Astrocyte (in vitro differentiated cells and primary cell): ENCODE measurements at regions not wholly inside any gene's neighbourhood (a gene's known extent, or its start where the extent isn't known, plus 50 kb on each side); places are given as distances from the start of the nearest gene placed in this dataset.

Experiments used
- DNase-seq: peaks from one replicate; pipeline ENCODE4 v3.0.0-alpha.2; 2010; ENCODE audit warnings: low read depth
- FAIRE-seq: peaks from 2 replicates; lab custom pipeline; 2011; peaks lifted over from hg19 to GRCh38; lab: Jason Lieb, UNC
- H2AFZ ChIP-seq: 2 replicates; pipeline ENCODE4 v1.6.0; 2012; ENCODE audit warnings: low read depth, low read length, inconsistent platforms
- H3K27ac ChIP-seq: 2 replicates; pipeline ENCODE4 v1.5.1; 2011; ENCODE audit warnings: low read depth, low read length, inconsistent platforms
- H3K27me3 ChIP-seq: 2 replicates; pipeline ENCODE4 v1.6.0; 2011; ENCODE audit warnings: low read length, inconsistent platforms; ENCODE audit not compliant: insufficient read depth
- H3K36me3 ChIP-seq: 2 replicates; pipeline ENCODE4 v1.5.1; 2011; ENCODE audit warnings: low read length, inconsistent platforms; ENCODE audit not compliant: insufficient read depth
- H3K4me1 ChIP-seq: 2 replicates; pipeline ENCODE4 v1.5.1; 2011; ENCODE audit warnings: low read length, inconsistent platforms; ENCODE audit not compliant: insufficient read depth
- H3K4me2 ChIP-seq: 2 replicates; pipeline ENCODE4 v1.6.0; 2012; ENCODE audit warnings: low read length, inconsistent platforms
- H3K4me3 ChIP-seq: 2 replicates; pipeline ENCODE4 v1.5.1; 2011; ENCODE audit warnings: low read depth, mild to moderate bottlenecking, low read length, inconsistent platforms; ENCODE audit not compliant: insufficient read depth
- H3K79me2 ChIP-seq: 2 replicates; pipeline ENCODE4 v1.6.0; 2012; ENCODE audit warnings: mild to moderate bottlenecking, low read length, inconsistent platforms; ENCODE audit not compliant: insufficient read depth
- H3K9ac ChIP-seq: 2 replicates; pipeline ENCODE4 v1.6.0; 2012; ENCODE audit warnings: mild to moderate bottlenecking, low read length, inconsistent platforms
- H3K9me3 ChIP-seq: 2 replicates; pipeline ENCODE4 v1.5.1; 2012; ENCODE audit warnings: low read depth, mild to moderate bottlenecking, low read length, inconsistent platforms; ENCODE audit not compliant: insufficient read depth
- H4K20me1 ChIP-seq: 2 replicates; pipeline ENCODE4 v1.6.0; 2012; ENCODE audit warnings: low read length, inconsistent platforms; ENCODE audit not compliant: insufficient read depth
- H3K27ac Mint-ChIP-seq: one replicate; pipeline ENCODE4 v1.8.0; 2021; ENCODE audit warnings: mild to moderate bottlenecking, mixed read lengths; ENCODE audit not compliant: unreplicated experiment
- H3K27me3 Mint-ChIP-seq: one replicate; pipeline ENCODE4 v1.8.0; 2021; ENCODE audit warnings: low read depth, mixed read lengths; ENCODE audit not compliant: unreplicated experiment
- H3K36me3 Mint-ChIP-seq: one replicate; pipeline ENCODE4 v1.8.0; 2021; ENCODE audit warnings: low read depth, mixed read lengths; ENCODE audit not compliant: unreplicated experiment
- H3K4me1 Mint-ChIP-seq: one replicate; pipeline ENCODE4 v1.8.0; 2021; ENCODE audit warnings: low read depth, mixed read lengths; ENCODE audit not compliant: unreplicated experiment
- H3K4me3 Mint-ChIP-seq: one replicate; pipeline ENCODE4 v1.8.0; 2021; ENCODE audit warnings: mild to moderate bottlenecking, moderate library complexity, mixed read lengths; ENCODE audit not compliant: unreplicated experiment
- H3K9me3 Mint-ChIP-seq: one replicate; pipeline ENCODE4 v1.8.0; 2021; ENCODE audit warnings: mild to moderate bottlenecking, mixed read lengths; ENCODE audit not compliant: unreplicated experiment
- CTCF ChIP-seq: IDR thresholded peaks from 2 replicates; pipeline ENCODE4 v1.5.1; 2011; ENCODE audit warnings: low read depth, mild to moderate bottlenecking, inconsistent platforms, low read length, moderate library complexity; ENCODE audit not compliant: insufficient read depth
- EZH2 ChIP-seq: IDR thresholded peaks from 2 replicates; pipeline ENCODE4 v1.6.1; 2012; ENCODE audit warnings: mild to moderate bottlenecking, low read length, inconsistent platforms; ENCODE audit not compliant: insufficient read depth

GRCh38 chr4:31088600-31089230 lies 368.5 kb downstream of the PCDH7 start:
- Histone ChIP-seq H3K4me1 (peaks cover 11% of the 10 kb centered on the region), H3K9ac (no peak overlapping the region), H3K27ac (peak overlapping the region; percentile 71), H3K27me3 (no peaks in the 10 kb centered on the region), H4K20me1 (no peaks in the 10 kb centered on the region), H3K9me3 (no peaks in the 10 kb centered on the region), H3K79me2 (no peaks in the 10 kb centered on the region), H3K36me3 (no peaks in the 10 kb centered on the region), H3K4me2 (peak overlapping the region; percentile 11), H2AFZ (no peak overlapping the region), H3K4me3 (no peak overlapping the region)
- Mint-ChIP-seq H3K27me3 (no peaks in the 10 kb centered on the region), H3K9me3 (no peaks in the 10 kb centered on the region), H3K4me1 (peaks cover 39% of the 10 kb centered on the region), H3K4me3 (no peak overlapping the region), H3K36me3 (no peaks in the 10 kb centered on the region), H3K27ac (peak overlapping the region; percentile 54)
- TF ChIP-seq EZH2 (no peak), CTCF (no peak)
- FAIRE-seq (no peak), DNase-seq (peak; percentile 88)

GRCh38 chr4:31089815-31090214 lies 369.6 kb downstream of the PCDH7 start:
- peak overlapping the region; percentile 71 for H3K27ac ChIP-seq
- no peak overlapping the region for H3K4me3 ChIP-seq
- H3K4me2 ChIP-seq: no peak overlapping the region
- H4K20me1 ChIP-seq: no peaks in the 10 kb centered on the region
- H3K9me3 ChIP-seq: no peaks in the 10 kb centered on the region
- FAIRE-seq (no peak), DNase-seq (peak; percentile 85)
- no peak overlapping the region for H3K4me3 Mint-ChIP-seq
- TF ChIP-seq EZH2 (no peak), CTCF (no peak)
- H3K79me2 ChIP-seq: no peaks in the 10 kb centered on the region
- peaks cover 11% of the 10 kb centered on the region for H3K4me1 ChIP-seq
- no peaks in the 10 kb centered on the region for H3K27me3 ChIP-seq
- no peaks in the 10 kb centered on the region for H3K27me3 Mint-ChIP-seq
- H3K9me3 Mint-ChIP-seq: no peaks in the 10 kb centered on the region
- no peaks in the 10 kb centered on the region for H3K36me3 Mint-ChIP-seq
- H3K9ac ChIP-seq: peak overlapping the region; percentile 34
- H3K36me3 ChIP-seq: no peaks in the 10 kb centered on the region
- H2AFZ ChIP-seq: no peak overlapping the region
- peaks cover 36% of the 10 kb centered on the region for H3K4me1 Mint-ChIP-seq
- peak overlapping the region; percentile 81 for H3K27ac Mint-ChIP-seq

GRCh38 chr4:31094474-31094873 lies 374.3 kb downstream of the PCDH7 start:
- Mint-ChIP-seq H3K4me1 (peaks cover 7% of the 10 kb centered on the region), H3K9me3 (no peaks in the 10 kb centered on the region), H3K27ac (no peak overlapping the region), H3K36me3 (no peaks in the 10 kb centered on the region), H3K4me3 (no peak overlapping the region), H3K27me3 (no peaks in the 10 kb centered on the region)
- no peaks in the 10 kb centered on the region for H3K79me2 ChIP-seq
- H3K4me2 ChIP-seq: no peak overlapping the region
- no peaks in the 10 kb centered on the region for H3K9me3 ChIP-seq
- FAIRE-seq (no peak), DNase-seq (no peak)
- no peaks in the 10 kb centered on the region for H3K36me3 ChIP-seq
- H3K4me3 ChIP-seq: no peak overlapping the region
- H2AFZ ChIP-seq: no peak overlapping the region
- no peaks in the 10 kb centered on the region for H4K20me1 ChIP-seq
- TF ChIP-seq CTCF: no peak
- TF ChIP-seq EZH2: no peak
- H3K9ac ChIP-seq: no peak overlapping the region
- no peaks in the 10 kb centered on the region for H3K27me3 ChIP-seq
- peaks cover 3% of the 10 kb centered on the region for H3K4me1 ChIP-seq
- H3K27ac ChIP-seq: no peak overlapping the region
